DND-41 (cell line): ENCODE measurements at regions not wholly inside any gene's neighbourhood (a gene's known extent, or its start where the extent isn't known, plus 50 kb on each side); places are given as distances from the start of the nearest gene placed in this dataset.

ENCODE experiments used
- ATAC-seq: fragments of 200-7000 bp; cut with Tn5 transposase; 3 replicates; pipeline ENCODE4 v1.9.1; 2021; ENCODE audit warnings: low read depth; ENCODE audit not compliant: insufficient read depth
- DNase-seq: peaks from one replicate; pipeline ENCODE4 v3.0.0-alpha.2; 2020
- H2AFZ ChIP-seq: 2 replicates; pipeline ENCODE4 v1.6.0; 2012; ENCODE audit warnings: low read depth, low read length
- H3K27ac ChIP-seq: 2 replicates; pipeline ENCODE4 v1.5.1; 2012; ENCODE audit warnings: low read length, inconsistent platforms
- H3K27me3 ChIP-seq: fragments of 200-600 bp; sonication (generic); 2 replicates; pipeline ENCODE4 v1.6.0; 2012; ENCODE audit warnings: low read length, mild to moderate bottlenecking, inconsistent platforms; ENCODE audit not compliant: insufficient read depth, poor library complexity
- H3K36me3 ChIP-seq: 2 replicates; pipeline ENCODE4 v1.5.1; 2012; ENCODE audit warnings: low read length, inconsistent platforms; ENCODE audit not compliant: insufficient read depth
- H3K4me1 ChIP-seq: 2 replicates; pipeline ENCODE4 v1.5.1; 2012; ENCODE audit warnings: mild to moderate bottlenecking, low read length; ENCODE audit not compliant: insufficient read depth
- H3K4me2 ChIP-seq: 2 replicates; pipeline ENCODE4 v1.6.0; 2012; ENCODE audit warnings: mild to moderate bottlenecking, moderate library complexity, low read length, inconsistent platforms; ENCODE audit not compliant: insufficient read depth
- H3K4me3 ChIP-seq, 2 experiments: fragments of 200-600 bp in 1 of 2; shearing (Covaris generic) in 1 of 2; 2 replicates each; pipeline ENCODE4 v1.5.1; 2012 to 2016; ENCODE audit warnings: inconsistent platforms in 2 of 2, low read length in 2 of 2, mild to moderate bottlenecking in 2 of 2, low read depth in 1 of 2, moderate library complexity in 1 of 2
- H3K79me2 ChIP-seq: 2 replicates; pipeline ENCODE4 v1.6.0; 2012; ENCODE audit warnings: low read length, inconsistent platforms; ENCODE audit not compliant: insufficient read depth
- H3K9ac ChIP-seq: 2 replicates; pipeline ENCODE4 v1.6.0; 2012; ENCODE audit warnings: low read depth, mild to moderate bottlenecking, inconsistent platforms, low read length, moderate library complexity
- H3K9me3 ChIP-seq: 2 replicates; pipeline ENCODE4 v1.5.1; 2012; ENCODE audit warnings: low read length, moderate library complexity, mild to moderate bottlenecking, inconsistent platforms; ENCODE audit not compliant: insufficient read depth, severe bottlenecking
- H4K20me1 ChIP-seq: 2 replicates; pipeline ENCODE4 v1.6.0; 2012; ENCODE audit warnings: low read length; ENCODE audit not compliant: insufficient read depth
- EZH2 ChIP-seq: IDR thresholded peaks from 3 replicates; pipeline ENCODE4 v1.6.1; 2012; ENCODE audit warnings: borderline replicate concordance, low read depth, mild to moderate bottlenecking, moderate library complexity, low read length, inconsistent platforms; ENCODE audit not compliant: severe bottlenecking
- TF ChIP-seq, protein P1 (sequence below): IDR thresholded peaks from 2 replicates; pipeline ENCODE4 v1.5.1; 2012; ENCODE audit warnings: borderline replicate concordance, low read length, moderate library complexity, mild to moderate bottlenecking; ENCODE audit not compliant: poor library complexity, severe bottlenecking; ENCODE audit errors: extremely low read depth

DNA sequence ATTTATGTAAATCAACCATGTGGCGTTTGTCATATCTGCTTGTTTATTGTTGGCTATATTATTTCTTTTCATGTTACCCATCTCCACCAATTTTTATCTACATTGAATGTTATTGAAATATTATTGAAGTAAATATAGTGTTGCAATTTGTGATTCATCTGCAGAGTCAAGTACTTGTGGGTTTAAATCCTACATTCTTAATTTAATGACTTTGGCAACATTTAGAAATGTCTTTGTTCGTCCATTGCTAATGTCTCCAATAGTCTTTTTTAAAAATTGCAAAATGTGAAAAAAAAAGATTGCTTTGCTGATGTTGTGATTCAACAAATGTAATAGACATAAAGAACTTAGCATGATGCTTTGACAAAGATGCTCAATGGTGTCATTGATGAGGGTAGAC lies 1572.8 kb upstream of the PIK3C3 start:
- Histone ChIP-seq H3K4me2 (no peak overlapping the region), H3K27me3 (no peaks in the 10 kb centered on the region), H3K4me3 (no peak overlapping the region), H3K27ac (no peak overlapping the region), H3K9ac (no peak overlapping the region), H3K36me3 (no peaks in the 10 kb centered on the region), H3K9me3 (no peaks in the 10 kb centered on the region), H4K20me1 (no peaks in the 10 kb centered on the region), H2AFZ (no peak overlapping the region), H3K79me2 (no peaks in the 10 kb centered on the region), H3K4me1 (no peaks in the 10 kb centered on the region)
- TF ChIP-seq EZH2: no peak
- TF ChIP-seq, protein P1, sequence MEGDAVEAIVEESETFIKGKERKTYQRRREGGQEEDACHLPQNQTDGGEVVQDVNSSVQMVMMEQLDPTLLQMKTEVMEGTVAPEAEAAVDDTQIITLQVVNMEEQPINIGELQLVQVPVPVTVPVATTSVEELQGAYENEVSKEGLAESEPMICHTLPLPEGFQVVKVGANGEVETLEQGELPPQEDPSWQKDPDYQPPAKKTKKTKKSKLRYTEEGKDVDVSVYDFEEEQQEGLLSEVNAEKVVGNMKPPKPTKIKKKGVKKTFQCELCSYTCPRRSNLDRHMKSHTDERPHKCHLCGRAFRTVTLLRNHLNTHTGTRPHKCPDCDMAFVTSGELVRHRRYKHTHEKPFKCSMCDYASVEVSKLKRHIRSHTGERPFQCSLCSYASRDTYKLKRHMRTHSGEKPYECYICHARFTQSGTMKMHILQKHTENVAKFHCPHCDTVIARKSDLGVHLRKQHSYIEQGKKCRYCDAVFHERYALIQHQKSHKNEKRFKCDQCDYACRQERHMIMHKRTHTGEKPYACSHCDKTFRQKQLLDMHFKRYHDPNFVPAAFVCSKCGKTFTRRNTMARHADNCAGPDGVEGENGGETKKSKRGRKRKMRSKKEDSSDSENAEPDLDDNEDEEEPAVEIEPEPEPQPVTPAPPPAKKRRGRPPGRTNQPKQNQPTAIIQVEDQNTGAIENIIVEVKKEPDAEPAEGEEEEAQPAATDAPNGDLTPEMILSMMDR: no peak
- no peak for DNase-seq
- no peak for ATAC-seq

DNA sequence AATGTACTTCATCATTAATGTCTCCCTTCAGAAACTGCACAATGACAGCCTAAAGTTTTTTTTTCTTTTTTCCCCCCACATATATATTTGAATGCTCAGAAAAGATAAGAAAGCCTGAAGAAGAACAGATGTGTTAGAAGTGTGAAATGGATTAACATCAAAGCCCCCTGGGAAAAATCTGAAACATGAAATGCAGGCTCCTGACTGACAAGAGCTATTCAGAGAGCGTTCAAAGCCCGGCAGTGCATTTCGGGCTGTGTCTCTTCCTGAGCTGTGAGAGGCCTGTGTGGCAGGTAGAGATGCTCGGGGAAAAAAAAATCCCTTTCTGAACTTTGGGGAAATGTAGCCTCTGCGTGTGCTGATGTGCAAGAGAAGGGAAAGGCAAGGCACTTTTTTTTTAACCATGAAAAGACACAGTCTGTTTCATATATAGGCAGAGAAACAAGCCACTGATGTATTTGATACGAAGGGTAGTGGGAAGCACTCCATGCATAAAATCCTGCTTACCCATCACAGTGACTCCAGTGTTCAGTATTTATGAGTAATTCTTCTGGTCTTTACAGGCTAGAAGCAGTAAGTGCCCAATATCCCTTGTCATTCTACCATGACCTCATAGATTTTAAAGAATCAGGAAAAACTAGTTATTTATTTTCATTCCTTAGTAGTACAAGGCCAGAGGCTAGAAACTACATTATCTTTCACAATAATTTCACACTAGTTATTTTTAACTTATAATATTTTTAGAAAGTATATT lies 1574.2 kb upstream of the PIK3C3 start:
- Histone ChIP-seq H3K36me3 (no peaks in the 10 kb centered on the region), H3K4me1 (no peaks in the 10 kb centered on the region), H3K27ac (no peak overlapping the region), H4K20me1 (no peaks in the 10 kb centered on the region), H3K4me3 (no peak overlapping the region), H3K9ac (no peak overlapping the region), H2AFZ (no peak overlapping the region), H3K27me3 (no peaks in the 10 kb centered on the region), H3K9me3 (no peaks in the 10 kb centered on the region), H3K4me2 (no peak overlapping the region), H3K79me2 (no peaks in the 10 kb centered on the region)
- TF ChIP-seq, protein P1: no peak
- no peak for TF ChIP-seq EZH2
- no peak for ATAC-seq
- no peak for DNase-seq

DNA sequence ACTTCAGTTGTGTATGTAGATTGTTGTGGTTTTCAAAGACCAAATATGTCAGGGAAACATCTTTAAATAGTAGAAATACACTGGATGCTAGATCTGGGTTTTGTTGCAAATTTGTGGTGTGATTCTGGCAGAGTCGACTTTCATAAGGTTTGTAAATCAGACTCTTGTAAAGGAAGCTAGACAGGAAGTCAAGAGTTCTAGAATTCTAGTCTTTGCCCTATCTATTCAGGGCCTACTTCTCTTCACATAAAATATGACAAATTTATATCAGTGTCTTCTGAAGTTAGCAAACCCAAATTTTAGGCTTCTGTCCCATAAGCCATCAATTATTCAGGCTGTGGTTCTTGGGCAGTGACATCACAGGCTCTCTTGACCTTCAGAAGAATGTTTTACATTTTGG lies 1579.2 kb upstream of the PIK3C3 start:
- Histone ChIP-seq H3K9me3 (no peaks in the 10 kb centered on the region), H3K4me1 (no peaks in the 10 kb centered on the region), H3K4me3 (no peak overlapping the region), H3K27me3 (no peaks in the 10 kb centered on the region), H3K9ac (no peak overlapping the region), H3K79me2 (no peaks in the 10 kb centered on the region), H3K27ac (no peak overlapping the region), H3K36me3 (no peaks in the 10 kb centered on the region), H2AFZ (no peak overlapping the region), H3K4me2 (no peak overlapping the region), H4K20me1 (no peaks in the 10 kb centered on the region)
- no peak for TF ChIP-seq EZH2
- TF ChIP-seq, protein P1: no peak
- no peak for ATAC-seq
- no peak for DNase-seq
